ENCODE measurements at regions not wholly inside any gene's neighbourhood (a gene's known extent, or its start where the extent isn't known, plus 50 kb on each side); places are given as distances from the start of the nearest gene placed in this dataset.
"Not testable (repeated sequence)": the region's sequence is repeated elsewhere in the genome, so short reads cannot be mapped to it uniquely, and the experiment has no call there.

DNA sequence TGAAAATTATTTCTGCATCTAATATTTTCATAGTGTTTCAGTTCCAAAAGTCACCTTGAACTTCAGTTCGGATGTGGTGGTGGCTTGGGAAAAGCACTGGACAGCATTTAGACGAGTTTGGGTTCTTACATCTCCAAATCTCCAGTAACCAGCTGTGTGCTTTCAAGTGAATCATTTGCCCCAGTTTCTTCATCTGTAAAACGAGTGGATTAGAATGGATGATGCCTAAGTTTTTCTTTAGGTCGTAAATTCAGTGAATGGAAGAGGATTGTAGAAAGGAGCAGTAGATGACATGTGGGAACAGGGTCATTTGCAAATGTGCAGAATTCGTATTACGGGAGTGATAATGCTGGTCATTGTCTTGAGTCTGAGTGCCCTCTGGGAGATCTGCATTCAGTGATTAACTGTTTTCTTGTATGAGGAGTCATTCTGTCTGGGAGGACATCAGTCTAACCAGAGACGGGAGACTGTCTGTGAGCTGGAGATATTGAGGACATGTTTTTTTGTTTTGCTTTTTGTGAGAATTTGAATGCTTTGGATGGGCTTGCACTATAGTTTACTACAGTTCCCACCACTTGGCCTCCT is 641.6 kb upstream of the TBL1XR1 start:
- no peak for DNase-seq (ENCODE audit: low read depth)

GRCh38 chr3:177842302-177842701 is 645.0 kb upstream of the TBL1XR1 start:
- no peak for DNase-seq (ENCODE audit: low read depth)

DNA sequence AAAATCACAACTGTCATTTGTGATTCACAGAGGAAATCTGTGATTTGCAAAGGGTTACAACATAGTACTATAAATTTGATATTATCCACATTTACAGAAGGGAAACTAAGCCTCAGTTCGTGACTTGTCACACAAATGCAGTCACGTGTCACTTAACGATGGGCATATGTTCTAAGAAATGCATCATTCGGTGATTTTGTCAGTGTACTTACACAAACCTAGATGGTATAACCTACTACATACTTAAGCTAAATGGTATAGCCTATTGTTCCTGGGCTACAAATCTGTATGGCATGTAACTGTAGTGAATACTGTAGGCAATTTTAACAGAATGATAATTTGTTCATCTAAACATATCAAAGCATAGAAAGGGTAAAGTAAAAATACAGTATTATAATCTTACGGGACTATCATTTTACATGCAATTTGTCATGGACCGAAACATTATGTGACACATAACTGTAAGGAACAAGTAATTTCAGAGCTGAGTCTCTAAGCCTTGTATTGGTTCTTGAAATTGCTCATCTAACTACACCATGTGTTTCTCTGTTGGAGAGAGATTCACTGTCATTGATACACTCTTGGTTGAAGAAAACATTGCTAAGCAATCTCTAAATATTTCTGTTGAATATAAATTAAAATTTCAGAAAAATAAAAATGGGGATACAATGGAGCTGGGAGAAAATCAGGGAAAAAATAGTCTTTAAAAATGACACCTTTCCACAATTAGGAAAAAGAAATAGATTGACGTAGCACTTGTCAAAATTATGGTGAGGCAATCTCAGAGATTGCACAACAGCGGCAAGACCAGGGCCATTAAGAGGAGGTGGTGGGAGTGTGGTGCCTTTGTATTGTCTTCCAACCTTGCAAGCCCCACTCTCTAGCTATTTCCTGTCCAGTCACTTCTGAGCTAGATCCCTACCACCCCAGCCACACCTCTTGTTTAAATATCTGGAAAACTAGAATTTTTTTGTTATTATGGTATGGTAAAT is 645.8 kb upstream of the TBL1XR1 start:
- DNase-seq (ENCODE audit: low read depth): no peak

GRCh38 chr3:177852001-177852807 is 654.9 kb upstream of the TBL1XR1 start:
- no peak for DNase-seq (ENCODE audit: low read depth)

GRCh38 chr3:177855021-177855420 is 657.7 kb upstream of the TBL1XR1 start:
- no peak for DNase-seq (ENCODE audit: low read depth)

GRCh38 chr3:177860184-177860583 is 662.9 kb upstream of the TBL1XR1 start:
- no peak for DNase-seq (ENCODE audit: low read depth)

GRCh38 chr3:177862962-177863491 is 665.7 kb upstream of the TBL1XR1 start:
- no peak for DNase-seq (ENCODE audit: low read depth)

GRCh38 chr3:177871267-177871666 is 665.0 kb upstream of the KCNMB2 start:
- DNase-seq (ENCODE audit: low read depth): not testable (repeated sequence)

DNA sequence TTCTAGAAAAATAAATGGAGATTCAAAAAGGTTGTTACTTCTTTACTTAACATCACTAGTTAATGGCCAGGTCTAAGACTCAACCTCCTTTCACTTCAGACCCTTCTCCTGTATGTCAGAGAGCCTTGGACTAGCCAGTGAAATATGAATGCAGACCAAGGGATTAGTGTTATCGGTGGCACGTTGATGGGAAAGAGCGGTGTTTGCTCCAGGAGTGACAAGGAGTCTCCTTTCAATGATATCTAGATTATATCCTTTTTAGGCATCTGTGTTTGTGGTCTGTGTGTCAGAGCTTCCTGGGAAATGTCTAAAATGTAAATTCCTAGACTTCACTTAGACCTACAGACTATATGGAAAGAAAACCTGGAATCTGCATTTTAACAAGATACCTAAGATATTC is 658.0 kb upstream of the KCNMB2 start:
- DNase-seq (ENCODE audit: low read depth): no peak

- no peak for DNase-seq (ENCODE audit: low read depth)
Measured at GRCh38 chr3:177878957-177879356, 657.3 kb upstream of the KCNMB2 start.

DNA sequence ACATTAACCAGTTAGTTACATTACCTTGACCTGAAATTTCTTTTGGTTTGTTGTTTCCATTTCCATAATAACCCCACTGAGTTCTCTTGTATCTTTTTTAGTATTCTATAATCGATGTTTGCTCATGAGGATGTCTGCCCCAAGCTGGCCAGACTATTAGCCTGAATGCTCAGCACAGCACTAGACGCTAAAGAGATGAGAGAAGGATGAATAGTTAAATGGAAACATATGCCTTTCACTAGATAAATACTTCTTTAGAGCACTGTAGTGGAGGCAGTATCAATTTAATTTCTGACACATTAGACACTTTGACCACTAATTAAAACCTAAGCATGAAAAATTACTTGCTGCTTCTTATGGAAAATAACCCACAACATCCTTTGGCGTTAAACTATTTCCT is 654.9 kb upstream of the KCNMB2 start:
- DNase-seq (ENCODE audit: low read depth): no peak

DNA sequence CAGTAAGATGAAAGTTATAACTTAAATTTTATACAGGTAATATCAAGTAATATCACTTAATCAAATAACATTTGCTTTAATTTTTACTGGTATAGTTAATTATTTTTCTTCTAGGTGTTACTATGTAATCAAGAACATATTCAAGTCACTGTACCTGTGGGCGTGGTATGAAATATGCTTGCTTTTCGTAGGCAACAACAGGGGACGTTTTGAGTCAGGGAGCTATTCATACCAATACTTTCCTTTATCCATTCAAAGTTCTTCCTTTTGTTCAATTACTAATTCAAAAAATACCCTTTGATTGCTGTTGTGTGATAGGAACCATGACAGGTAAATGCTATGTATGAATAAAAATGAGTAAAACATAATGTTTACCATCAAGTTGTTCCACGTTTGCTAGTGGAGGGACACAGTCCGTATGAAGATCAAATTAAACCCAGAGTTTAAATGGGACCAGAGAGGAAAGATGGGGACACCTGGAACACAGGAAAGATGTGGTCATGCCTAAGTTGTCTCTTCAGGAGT is 654.0 kb upstream of the KCNMB2 start:
- DNase-seq (ENCODE audit: low read depth): no peak

DNA sequence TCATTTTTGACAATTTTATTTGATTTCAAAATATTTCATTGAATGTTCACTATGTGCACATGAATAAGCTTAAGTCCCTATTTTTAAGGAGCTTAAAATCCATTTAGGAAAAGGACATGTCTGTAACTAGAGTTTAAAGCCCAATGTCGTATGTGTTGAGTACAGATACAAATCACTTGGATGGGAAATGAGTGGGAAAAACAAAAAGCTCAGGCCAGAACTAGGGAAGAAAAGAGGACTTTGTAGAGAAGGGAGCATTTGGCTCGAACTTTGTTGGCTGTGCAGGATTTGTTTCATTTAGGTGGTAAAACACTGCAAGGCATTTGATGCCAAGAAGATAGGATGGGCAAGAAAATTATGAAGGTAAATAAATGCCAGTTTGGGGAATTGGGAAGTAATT is 653.1 kb upstream of the KCNMB2 start:
- DNase-seq (ENCODE audit: low read depth): no peak

- no peak for DNase-seq (ENCODE audit: low read depth)
Measured at GRCh38 chr3:177883957-177884356, 652.3 kb upstream of the KCNMB2 start.

DNA sequence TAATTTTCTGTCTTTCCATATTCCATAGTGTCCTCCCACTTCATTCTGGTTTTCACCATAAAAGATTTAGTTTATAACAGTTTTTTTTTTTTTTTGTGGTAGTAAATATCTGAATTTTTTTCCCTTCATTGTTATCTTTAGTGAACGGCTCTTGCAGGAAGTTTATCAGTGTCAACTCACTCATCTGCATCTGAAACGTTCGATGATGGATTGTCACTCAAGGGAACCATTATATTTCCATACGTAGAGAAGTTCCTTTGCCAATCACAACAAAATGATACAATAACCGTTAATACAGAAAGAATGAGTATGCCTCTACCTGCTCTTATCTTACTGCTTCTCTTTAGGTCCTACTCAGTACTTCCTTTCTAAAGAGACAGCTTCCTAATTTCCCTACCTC is 651.2 kb upstream of the KCNMB2 start:
- DNase-seq (ENCODE audit: low read depth): no peak

DNA sequence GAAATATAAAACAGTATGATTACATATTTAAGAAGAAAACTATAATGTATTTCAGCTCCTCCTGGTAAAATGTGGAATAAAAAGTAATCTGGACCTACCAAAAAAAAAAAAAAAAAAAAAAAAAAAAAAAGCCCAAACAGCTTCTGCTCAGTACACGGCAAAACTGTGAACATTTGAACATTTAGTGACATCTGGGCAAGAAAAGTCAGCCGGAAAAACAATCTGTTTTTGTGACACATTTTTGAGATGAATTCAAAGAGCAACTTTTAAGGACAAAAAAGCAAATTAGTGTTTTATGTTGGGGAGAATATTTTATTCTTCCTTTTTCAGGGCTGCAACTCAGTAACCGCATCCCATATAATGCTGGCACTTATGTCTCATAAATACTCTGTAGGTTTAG is 649.7 kb upstream of the KCNMB2 start:
- no peak for DNase-seq (ENCODE audit: low read depth)

- no peak for DNase-seq (ENCODE audit: low read depth)
Measured at GRCh38 chr3:177887475-177887874, 648.8 kb upstream of the KCNMB2 start.

- no peak for DNase-seq (ENCODE audit: low read depth)
Measured at GRCh38 chr3:177889161-177889560, 647.1 kb upstream of the KCNMB2 start.

- no peak for DNase-seq (ENCODE audit: low read depth)
Measured at GRCh38 chr3:177889652-177890358, 646.4 kb upstream of the KCNMB2 start.

GRCh38 chr3:177890359-177890683 is 645.9 kb upstream of the KCNMB2 start:
- DNase-seq (ENCODE audit: low read depth): no peak

DNA sequence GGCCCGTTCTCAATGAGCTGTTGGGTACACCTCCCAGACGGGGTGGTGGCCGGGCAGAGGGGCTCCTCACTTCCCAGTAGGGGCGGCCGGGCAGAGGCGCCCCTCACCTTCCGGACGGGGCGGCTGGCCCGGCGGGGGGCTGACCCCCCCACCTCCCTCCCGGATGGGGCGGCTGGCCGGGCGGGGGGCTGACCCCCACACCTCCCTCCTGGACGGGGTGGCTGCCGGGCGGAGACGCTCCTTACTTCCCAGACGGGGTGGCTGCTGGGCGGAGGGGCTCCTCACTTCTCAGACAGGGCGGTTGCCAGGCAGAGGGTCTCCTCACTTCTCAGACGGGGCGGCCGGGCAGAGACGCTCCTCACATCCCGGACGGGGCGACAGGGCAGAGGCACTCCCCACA is 644.7 kb upstream of the KCNMB2 start:
- not testable (repeated sequence) for DNase-seq (ENCODE audit: low read depth)

All from Daoy (cell line).